ENCODE measurements at regions not wholly inside any gene's neighbourhood (a gene's known extent, or its start where the extent isn't known, plus 50 kb on each side); places are given as distances from the start of the nearest gene placed in this dataset.

DNA sequence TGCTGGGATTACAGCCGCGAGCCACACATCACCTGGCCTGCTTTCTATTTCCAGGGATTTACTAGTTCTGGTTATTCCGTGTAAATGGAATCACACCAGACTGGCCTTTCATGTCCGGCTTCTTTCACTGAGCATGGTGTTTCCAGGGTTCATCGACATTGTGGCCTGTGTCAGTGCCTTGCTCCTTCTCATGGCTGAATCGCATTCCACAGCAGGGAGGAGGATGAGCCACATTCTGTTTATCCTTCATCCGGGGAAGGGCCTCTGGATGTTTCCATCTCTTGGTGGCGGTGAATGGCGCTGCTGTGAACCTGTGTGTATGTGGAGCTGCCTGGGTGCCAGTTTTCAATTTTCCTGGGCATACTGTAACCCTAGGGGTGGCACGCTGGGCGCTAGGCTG is 58.7 kb upstream of the RNU6ATAC start:
- H3K27me3 Mint-ChIP-seq (ENCODE audit: insufficient read depth, low read depth): peaks cover 8% of the 10 kb centered on the region
- peak; percentile 45 for DNase-seq (ENCODE audit: low spot score)
- H3K36me3 Mint-ChIP-seq: no peaks in the 10 kb centered on the region
- Histone ChIP-seq H3K4me1 (no peaks in the 10 kb centered on the region), H4K20me1 (ENCODE audit: low read depth) (no peaks in the 10 kb centered on the region), H3K4me2 (no peak overlapping the region), H3K9me3 (ENCODE audit: low read depth) (no peaks in the 10 kb centered on the region), H3F3A (ENCODE audit: low read depth) (no peaks in the 10 kb centered on the region), H3K36me3 (no peaks in the 10 kb centered on the region), H3K9ac (no peak overlapping the region), H3K4me3 (no peak overlapping the region), H3K27me3 (no peaks in the 10 kb centered on the region), H3K79me2 (ENCODE audit: low read depth) (no peaks in the 10 kb centered on the region), H2AFZ (replicated peaks) (no peak overlapping the region), H3K27ac (no peak overlapping the region)
- H3K4me1 Mint-ChIP-seq: peaks cover 30% of the 10 kb centered on the region
- H3K27ac Mint-ChIP-seq: no peak overlapping the region
- H3K9me3 Mint-ChIP-seq: no peaks in the 10 kb centered on the region
- no peak for TF ChIP-seq EZH2 (IDR thresholded peaks at IDR 0.05)
- no peak for TF ChIP-seq EZH2phosphoT487 (IDR thresholded peaks at IDR 0.05)
- H3K4me3 Mint-ChIP-seq: no peak overlapping the region

DNA sequence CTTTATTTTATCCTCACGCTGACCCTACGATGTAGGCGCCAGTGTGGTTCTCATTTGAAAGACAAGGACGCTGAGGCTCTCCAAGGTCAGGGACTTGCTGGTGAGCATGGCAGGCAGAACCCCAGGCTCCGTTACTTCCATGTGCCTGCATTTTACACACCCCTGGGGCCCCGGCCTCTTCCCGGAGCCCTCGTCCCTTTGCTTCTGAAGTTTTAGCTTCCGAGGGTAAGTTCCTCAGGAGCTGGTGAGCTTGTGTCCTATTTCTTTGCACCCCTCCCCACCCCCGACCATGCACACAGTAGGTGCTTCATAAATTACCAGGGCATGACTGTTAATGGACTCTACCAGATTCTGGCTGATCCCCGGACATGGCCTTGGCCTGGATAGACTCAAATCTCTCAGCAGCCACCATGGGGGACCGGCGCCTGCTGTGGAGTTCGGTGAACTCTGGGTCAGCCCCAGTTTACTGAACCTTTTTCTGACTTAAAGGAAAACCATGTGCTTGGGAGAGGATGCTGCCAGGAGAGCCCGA is 59.3 kb upstream of the RNU6ATAC start:
- Mint-ChIP-seq H3K36me3 (no peaks in the 10 kb centered on the region), H3K27ac (no peak overlapping the region), H3K4me3 (no peak overlapping the region), H3K9me3 (no peaks in the 10 kb centered on the region), H3K27me3 (ENCODE audit: insufficient read depth, low read depth) (peaks cover 8% of the 10 kb centered on the region), H3K4me1 (peaks cover 34% of the 10 kb centered on the region)
- no peak for DNase-seq (ENCODE audit: low spot score)
- no peaks in the 10 kb centered on the region for H3K4me1 ChIP-seq
- no peak overlapping the region for H3K4me2 ChIP-seq
- no peaks in the 10 kb centered on the region for H3K79me2 ChIP-seq (ENCODE audit: low read depth)
- no peaks in the 10 kb centered on the region for H3K36me3 ChIP-seq
- no peaks in the 10 kb centered on the region for H3F3A ChIP-seq (ENCODE audit: low read depth)
- no peak overlapping the region for H2AFZ ChIP-seq (replicated peaks)
- no peaks in the 10 kb centered on the region for H4K20me1 ChIP-seq (ENCODE audit: low read depth)
- no peaks in the 10 kb centered on the region for H3K9me3 ChIP-seq (ENCODE audit: low read depth)
- no peaks in the 10 kb centered on the region for H3K27me3 ChIP-seq
- no peak overlapping the region for H3K27ac ChIP-seq
- TF ChIP-seq EZH2phosphoT487 (IDR thresholded peaks at IDR 0.05) (no peak), EZH2 (IDR thresholded peaks at IDR 0.05) (no peak)
- TF ChIP-seq, protein P1, sequence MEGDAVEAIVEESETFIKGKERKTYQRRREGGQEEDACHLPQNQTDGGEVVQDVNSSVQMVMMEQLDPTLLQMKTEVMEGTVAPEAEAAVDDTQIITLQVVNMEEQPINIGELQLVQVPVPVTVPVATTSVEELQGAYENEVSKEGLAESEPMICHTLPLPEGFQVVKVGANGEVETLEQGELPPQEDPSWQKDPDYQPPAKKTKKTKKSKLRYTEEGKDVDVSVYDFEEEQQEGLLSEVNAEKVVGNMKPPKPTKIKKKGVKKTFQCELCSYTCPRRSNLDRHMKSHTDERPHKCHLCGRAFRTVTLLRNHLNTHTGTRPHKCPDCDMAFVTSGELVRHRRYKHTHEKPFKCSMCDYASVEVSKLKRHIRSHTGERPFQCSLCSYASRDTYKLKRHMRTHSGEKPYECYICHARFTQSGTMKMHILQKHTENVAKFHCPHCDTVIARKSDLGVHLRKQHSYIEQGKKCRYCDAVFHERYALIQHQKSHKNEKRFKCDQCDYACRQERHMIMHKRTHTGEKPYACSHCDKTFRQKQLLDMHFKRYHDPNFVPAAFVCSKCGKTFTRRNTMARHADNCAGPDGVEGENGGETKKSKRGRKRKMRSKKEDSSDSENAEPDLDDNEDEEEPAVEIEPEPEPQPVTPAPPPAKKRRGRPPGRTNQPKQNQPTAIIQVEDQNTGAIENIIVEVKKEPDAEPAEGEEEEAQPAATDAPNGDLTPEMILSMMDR (IDR thresholded peaks at IDR 0.05): no peak
- no peak overlapping the region for H3K9ac ChIP-seq
- H3K4me3 ChIP-seq: no peak overlapping the region

DNA sequence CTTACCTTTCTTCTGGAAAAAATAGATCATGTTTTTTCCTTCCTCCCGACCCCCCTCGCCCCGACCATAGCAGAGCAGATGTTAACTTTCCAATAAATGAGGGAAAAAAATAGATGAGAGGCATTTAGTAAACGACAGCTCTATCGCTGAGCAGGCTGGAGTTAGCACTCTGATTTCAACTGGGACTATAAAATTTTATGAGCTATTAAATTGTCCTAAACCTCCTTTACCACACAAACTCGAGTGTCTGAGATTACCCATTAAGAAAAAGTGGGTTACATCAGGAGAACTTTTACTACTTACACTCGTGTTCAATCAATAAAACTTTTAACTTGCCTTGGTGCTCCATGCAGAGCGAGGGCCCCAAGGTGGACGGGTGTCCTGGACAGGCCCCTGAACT is 59.8 kb upstream of the RNU6ATAC start:
- Mint-ChIP-seq H3K27me3 (ENCODE audit: insufficient read depth, low read depth) (peaks cover 8% of the 10 kb centered on the region), H3K27ac (no peak overlapping the region), H3K4me1 (peaks cover 36% of the 10 kb centered on the region), H3K4me3 (no peak overlapping the region), H3K36me3 (no peaks in the 10 kb centered on the region), H3K9me3 (no peaks in the 10 kb centered on the region)
- no peaks in the 10 kb centered on the region for H3K4me1 ChIP-seq
- H3F3A ChIP-seq (ENCODE audit: low read depth): no peaks in the 10 kb centered on the region
- no peaks in the 10 kb centered on the region for H3K9me3 ChIP-seq (ENCODE audit: low read depth)
- no peak for DNase-seq (ENCODE audit: low spot score)
- no peaks in the 10 kb centered on the region for H3K79me2 ChIP-seq (ENCODE audit: low read depth)
- H3K4me3 ChIP-seq: no peak overlapping the region
- H3K4me2 ChIP-seq: no peak overlapping the region
- TF ChIP-seq EZH2 (IDR thresholded peaks at IDR 0.05): no peak
- no peak for TF ChIP-seq EZH2phosphoT487 (IDR thresholded peaks at IDR 0.05)
- TF ChIP-seq, protein P1 (IDR thresholded peaks at IDR 0.05): no peak
- H3K9ac ChIP-seq: no peak overlapping the region
- H3K36me3 ChIP-seq: no peaks in the 10 kb centered on the region
- no peak overlapping the region for H2AFZ ChIP-seq (replicated peaks)
- no peaks in the 10 kb centered on the region for H3K27me3 ChIP-seq
- H3K27ac ChIP-seq: no peak overlapping the region
- no peaks in the 10 kb centered on the region for H4K20me1 ChIP-seq (ENCODE audit: low read depth)

DNA sequence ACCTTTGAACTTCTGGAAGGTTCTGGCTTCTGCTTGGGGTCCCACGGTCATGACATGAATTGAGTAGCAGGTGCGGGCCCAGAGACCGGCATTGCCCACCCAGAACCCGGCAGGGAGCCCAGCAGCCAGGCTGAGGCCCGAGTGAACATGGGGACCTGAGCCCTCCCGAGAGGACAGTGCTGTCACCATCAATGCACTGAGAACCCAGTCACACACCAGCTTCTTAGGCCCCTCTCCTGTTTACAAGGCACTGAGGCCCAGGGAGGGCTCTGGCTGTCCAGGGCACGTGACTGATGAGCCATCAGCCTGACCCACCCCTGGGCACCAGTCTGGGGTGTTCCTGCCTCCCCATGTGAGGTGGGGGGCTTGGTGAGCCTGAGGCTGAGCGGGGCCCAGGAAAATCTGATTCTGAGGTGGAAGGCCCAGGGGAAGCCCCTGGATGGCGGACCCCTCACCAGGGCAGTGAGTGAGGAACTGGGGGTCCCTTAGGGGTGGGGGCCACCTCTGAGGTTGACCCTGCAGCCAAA is 60.3 kb upstream of the RNU6ATAC start:
- peaks cover 36% of the 10 kb centered on the region for H3K4me1 Mint-ChIP-seq
- H3F3A ChIP-seq (ENCODE audit: low read depth): no peaks in the 10 kb centered on the region
- peaks cover 8% of the 10 kb centered on the region for H3K27me3 Mint-ChIP-seq (ENCODE audit: insufficient read depth, low read depth)
- no peak overlapping the region for H3K4me3 ChIP-seq
- H3K36me3 Mint-ChIP-seq: no peaks in the 10 kb centered on the region
- H2AFZ ChIP-seq (replicated peaks): no peak overlapping the region
- H3K4me3 Mint-ChIP-seq: no peak overlapping the region
- no peaks in the 10 kb centered on the region for H3K9me3 Mint-ChIP-seq
- H3K27me3 ChIP-seq: no peaks in the 10 kb centered on the region
- no peaks in the 10 kb centered on the region for H3K9me3 ChIP-seq (ENCODE audit: low read depth)
- DNase-seq (ENCODE audit: low spot score): no peak
- H4K20me1 ChIP-seq (ENCODE audit: low read depth): no peaks in the 10 kb centered on the region
- no peaks in the 10 kb centered on the region for H3K36me3 ChIP-seq
- no peaks in the 10 kb centered on the region for H3K4me1 ChIP-seq
- no peak overlapping the region for H3K9ac ChIP-seq
- no peak overlapping the region for H3K27ac Mint-ChIP-seq
- no peak for TF ChIP-seq EZH2phosphoT487 (IDR thresholded peaks at IDR 0.05)
- TF ChIP-seq EZH2 (IDR thresholded peaks at IDR 0.05): no peak
- TF ChIP-seq, protein P1 (IDR thresholded peaks at IDR 0.05): no peak
- H3K27ac ChIP-seq: no peak overlapping the region
- no peak overlapping the region for H3K4me2 ChIP-seq
- H3K79me2 ChIP-seq (ENCODE audit: low read depth): no peaks in the 10 kb centered on the region

Measured in neural progenitor cell (in vitro differentiated cells).